ENCODE measurements at regions not wholly inside any gene's neighbourhood (a gene's known extent, or its start where the extent isn't known, plus 50 kb on each side); places are given as distances from the start of the nearest gene placed in this dataset.

GRCh38 chr7:145331522-145331921 is 495.7 kb upstream of the TPK1 start:
- no peak for DNase-seq (ENCODE audit: low spot score in 2 of 2)
- no peaks in the 10 kb centered on the region for H3K27me3 Mint-ChIP-seq
- no peaks in the 10 kb centered on the region for H3K4me1 Mint-ChIP-seq
- no peaks in the 10 kb centered on the region for H3K36me3 Mint-ChIP-seq (ENCODE audit: insufficient read depth)
- peaks cover 16% of the 10 kb centered on the region for H3K9me3 Mint-ChIP-seq
- H3K4me3 Mint-ChIP-seq, result no peak overlapping the region
- no peak for ATAC-seq (replicated peaks; ENCODE audit: extremely low read depth, poor library complexity, severe bottlenecking)
- no peak overlapping the region for H3K27ac Mint-ChIP-seq (ENCODE audit: low read depth)

GRCh38 chr7:145331076-145331475 is 495.2 kb upstream of the TPK1 start:
- Mint-ChIP-seq H3K36me3 (ENCODE audit: insufficient read depth) (no peaks in the 10 kb centered on the region), H3K27me3 (no peaks in the 10 kb centered on the region), H3K27ac (ENCODE audit: low read depth) (no peak overlapping the region), H3K4me1 (no peaks in the 10 kb centered on the region), H3K9me3 (peaks cover 16% of the 10 kb centered on the region), H3K4me3 (no peak overlapping the region)
- ATAC-seq (replicated peaks; ENCODE audit: extremely low read depth, poor library complexity, severe bottlenecking) (no peak), DNase-seq (ENCODE audit: low spot score in 2 of 2) (no peak)

GRCh38 chr7:145327646-145328045 is 491.8 kb upstream of the TPK1 start:
- ATAC-seq (replicated peaks; ENCODE audit: extremely low read depth, poor library complexity, severe bottlenecking) (no peak), DNase-seq (ENCODE audit: low spot score in 2 of 2) (no peak)
- Mint-ChIP-seq H3K9me3 (peaks cover 11% of the 10 kb centered on the region), H3K4me1 (no peaks in the 10 kb centered on the region), H3K36me3 (ENCODE audit: insufficient read depth) (no peaks in the 10 kb centered on the region), H3K27ac (ENCODE audit: low read depth) (no peak overlapping the region), H3K4me3 (no peak overlapping the region), H3K27me3 (no peaks in the 10 kb centered on the region)

GRCh38 chr7:145324081-145324480 is 488.2 kb upstream of the TPK1 start:
- Mint-ChIP-seq H3K4me1 (no peaks in the 10 kb centered on the region), H3K4me3 (no peak overlapping the region), H3K27ac (ENCODE audit: low read depth) (no peak overlapping the region), H3K27me3 (no peaks in the 10 kb centered on the region), H3K9me3 (peaks cover 6% of the 10 kb centered on the region), H3K36me3 (ENCODE audit: insufficient read depth) (no peaks in the 10 kb centered on the region)
- ATAC-seq (replicated peaks; ENCODE audit: extremely low read depth, poor library complexity, severe bottlenecking) (no peak), DNase-seq (ENCODE audit: low spot score in 2 of 2) (no peak)

GRCh38 chr7:145313551-145313950 is 477.7 kb upstream of the TPK1 start:
- H3K4me1 Mint-ChIP-seq, result no peaks in the 10 kb centered on the region
- H3K9me3 Mint-ChIP-seq, result peaks cover 12% of the 10 kb centered on the region
- no peaks in the 10 kb centered on the region for H3K36me3 Mint-ChIP-seq (ENCODE audit: insufficient read depth)
- ATAC-seq (replicated peaks; ENCODE audit: extremely low read depth, poor library complexity, severe bottlenecking) (no peak), DNase-seq (ENCODE audit: low spot score in 2 of 2) (no peak)
- no peak overlapping the region for H3K27ac Mint-ChIP-seq (ENCODE audit: low read depth)
- no peak overlapping the region for H3K4me3 Mint-ChIP-seq
- H3K27me3 Mint-ChIP-seq, result no peaks in the 10 kb centered on the region

GRCh38 chr7:145293754-145294153 is 457.9 kb upstream of the TPK1 start:
- Mint-ChIP-seq H3K36me3 (ENCODE audit: insufficient read depth) (no peaks in the 10 kb centered on the region), H3K4me1 (no peaks in the 10 kb centered on the region), H3K4me3 (no peak overlapping the region), H3K27ac (ENCODE audit: low read depth) (no peak overlapping the region), H3K27me3 (no peaks in the 10 kb centered on the region), H3K9me3 (peaks cover 15% of the 10 kb centered on the region)
- DNase-seq (ENCODE audit: low spot score in 2 of 2) (no peak), ATAC-seq (replicated peaks; ENCODE audit: extremely low read depth, poor library complexity, severe bottlenecking) (no peak)

GRCh38 chr7:145293228-145293701 is 457.4 kb upstream of the TPK1 start:
- no peak for DNase-seq (ENCODE audit: low spot score in 2 of 2)
- H3K4me3 Mint-ChIP-seq, result no peak overlapping the region
- ATAC-seq (replicated peaks; ENCODE audit: extremely low read depth, poor library complexity, severe bottlenecking), result no peak
- no peaks in the 10 kb centered on the region for H3K36me3 Mint-ChIP-seq (ENCODE audit: insufficient read depth)
- no peaks in the 10 kb centered on the region for H3K4me1 Mint-ChIP-seq
- peaks cover 11% of the 10 kb centered on the region for H3K9me3 Mint-ChIP-seq
- H3K27me3 Mint-ChIP-seq, result no peaks in the 10 kb centered on the region
- H3K27ac Mint-ChIP-seq (ENCODE audit: low read depth), result no peak overlapping the region

GRCh38 chr7:145289384-145289783 is 453.5 kb upstream of the TPK1 start:
- H3K4me1 Mint-ChIP-seq, result no peaks in the 10 kb centered on the region
- ATAC-seq (replicated peaks; ENCODE audit: extremely low read depth, poor library complexity, severe bottlenecking) (no peak), DNase-seq (ENCODE audit: low spot score in 2 of 2) (no peak)
- H3K9me3 Mint-ChIP-seq, result peaks cover 11% of the 10 kb centered on the region
- no peak overlapping the region for H3K27ac Mint-ChIP-seq (ENCODE audit: low read depth)
- no peak overlapping the region for H3K4me3 Mint-ChIP-seq
- no peaks in the 10 kb centered on the region for H3K36me3 Mint-ChIP-seq (ENCODE audit: insufficient read depth)
- no peaks in the 10 kb centered on the region for H3K27me3 Mint-ChIP-seq

GRCh38 chr7:145276118-145276517 is 440.3 kb upstream of the TPK1 start:
- no peaks in the 10 kb centered on the region for H3K36me3 Mint-ChIP-seq (ENCODE audit: insufficient read depth)
- no peaks in the 10 kb centered on the region for H3K27me3 Mint-ChIP-seq
- DNase-seq (ENCODE audit: low spot score in 2 of 2) (no peak), ATAC-seq (replicated peaks; ENCODE audit: extremely low read depth, poor library complexity, severe bottlenecking) (no peak)
- H3K9me3 Mint-ChIP-seq, result peaks cover 33% of the 10 kb centered on the region
- H3K27ac Mint-ChIP-seq (ENCODE audit: low read depth), result no peak overlapping the region
- no peak overlapping the region for H3K4me3 Mint-ChIP-seq
- no peaks in the 10 kb centered on the region for H3K4me1 Mint-ChIP-seq

- Mint-ChIP-seq H3K9me3 (peaks cover 27% of the 10 kb centered on the region), H3K4me3 (no peak overlapping the region), H3K4me1 (no peaks in the 10 kb centered on the region), H3K27ac (ENCODE audit: low read depth) (no peak overlapping the region), H3K27me3 (no peaks in the 10 kb centered on the region), H3K36me3 (ENCODE audit: insufficient read depth) (no peaks in the 10 kb centered on the region)
- ATAC-seq (replicated peaks; ENCODE audit: extremely low read depth, poor library complexity, severe bottlenecking) (no peak), DNase-seq (ENCODE audit: low spot score in 2 of 2) (no peak)
Measured at GRCh38 chr7:145269418-145270161, 433.7 kb upstream of the TPK1 start.

GRCh38 chr7:145265180-145265579 is 429.3 kb upstream of the TPK1 start:
- ATAC-seq (replicated peaks; ENCODE audit: extremely low read depth, poor library complexity, severe bottlenecking) (no peak), DNase-seq (ENCODE audit: low spot score in 2 of 2) (no peak)
- H3K27ac Mint-ChIP-seq (ENCODE audit: low read depth), result no peak overlapping the region
- no peaks in the 10 kb centered on the region for H3K27me3 Mint-ChIP-seq
- peaks cover 15% of the 10 kb centered on the region for H3K9me3 Mint-ChIP-seq
- H3K4me3 Mint-ChIP-seq, result no peak overlapping the region
- H3K36me3 Mint-ChIP-seq (ENCODE audit: insufficient read depth), result peaks cover 2% of the 10 kb centered on the region
- no peaks in the 10 kb centered on the region for H3K4me1 Mint-ChIP-seq

GRCh38 chr7:145263886-145264285 is 428.0 kb upstream of the TPK1 start:
- peaks cover 2% of the 10 kb centered on the region for H3K36me3 Mint-ChIP-seq (ENCODE audit: insufficient read depth)
- H3K9me3 Mint-ChIP-seq, result peaks cover 15% of the 10 kb centered on the region
- no peaks in the 10 kb centered on the region for H3K4me1 Mint-ChIP-seq
- no peaks in the 10 kb centered on the region for H3K27me3 Mint-ChIP-seq
- DNase-seq (ENCODE audit: low spot score in 2 of 2) (no peak), ATAC-seq (replicated peaks; ENCODE audit: extremely low read depth, poor library complexity, severe bottlenecking) (no peak)
- H3K4me3 Mint-ChIP-seq, result no peak overlapping the region
- no peak overlapping the region for H3K27ac Mint-ChIP-seq (ENCODE audit: low read depth)

- Mint-ChIP-seq H3K4me1 (no peaks in the 10 kb centered on the region), H3K27me3 (no peaks in the 10 kb centered on the region), H3K9me3 (no peaks in the 10 kb centered on the region), H3K36me3 (ENCODE audit: insufficient read depth) (no peaks in the 10 kb centered on the region), H3K4me3 (no peak overlapping the region), H3K27ac (ENCODE audit: low read depth) (no peak overlapping the region)
- DNase-seq (ENCODE audit: low spot score in 2 of 2) (no peak), ATAC-seq (replicated peaks; ENCODE audit: extremely low read depth, poor library complexity, severe bottlenecking) (no peak)
Measured at GRCh38 chr7:145252031-145252430, 416.2 kb upstream of the TPK1 start.

All from central memory CD8-positive, alpha-beta T cell (primary cell).